HAP-1 (cell line): ENCODE measurements at regions not wholly inside any gene's neighbourhood (a gene's known extent, or its start where the extent isn't known, plus 50 kb on each side); places are given as distances from the start of the nearest gene placed in this dataset.
A peak's percentile ranks its signal among the peaks of the same experiment; 100 is the strongest.

ENCODE experiments used
- DNase-seq, 2 experiments: peaks; one replicate each; pipeline ENCODE4 v3.0.0-alpha.2; 2016 to 2020; ENCODE audit warnings: low spot score in 2 of 2
- H3K27me3 ChIP-seq: fragments of 250-450 bp; sonication (Bioruptor Pico); 2 replicates; pipeline ENCODE4 v1.5.1; 2020; ENCODE audit warnings: low read depth, mild to moderate bottlenecking, moderate library complexity
- H3K36me3 ChIP-seq: fragments of 250-450 bp; sonication (Bioruptor Pico); replicated peaks from 2 replicates; pipeline ENCODE4 v1.5.1; 2020; ENCODE audit warnings: mild to moderate bottlenecking
- H3K4me1 ChIP-seq: fragments of 250-450 bp; sonication (Bioruptor Pico); 2 replicates; pipeline ENCODE4 v1.5.1; 2020; ENCODE audit warnings: mild to moderate bottlenecking
- H3K4me3 ChIP-seq: fragments of 250-450 bp; sonication (Bioruptor Pico); 2 replicates; pipeline ENCODE4 v1.5.1; 2020; ENCODE audit warnings: mild to moderate bottlenecking, moderate library complexity
- H3K9me3 ChIP-seq: fragments of 250-450 bp; sonication (Bioruptor Pico); 2 replicates; pipeline ENCODE4 v1.5.1; 2020; ENCODE audit warnings: mild to moderate bottlenecking, moderate library complexity
- in situ Hi-C: fragments of 300-500 bp; cut with MboI; formaldehyde crosslinking; loops from 3 replicates; pipeline ENCODE4 v1.14.3; 2020; ENCODE audit warnings: low sequenced_read_pairs, inconsistent platforms, mixed read lengths

- Histone ChIP-seq H3K36me3 (no peaks in the 10 kb centered on the region; the same call in 1 of the 2 replicates), H3K27me3 (no peaks in the 10 kb centered on the region), H3K4me1 (peaks cover 21% of the 10 kb centered on the region), H3K9me3 (peaks cover 6% of the 10 kb centered on the region), H3K4me3 (no peak overlapping the region)
- in situ Hi-C loops: no loop called here
- DNase-seq: peak; percentile 50 to 57
Measured at GRCh38 chr13:40116008-40116407, 460.5 kb downstream of the COG6 start.

DNA sequence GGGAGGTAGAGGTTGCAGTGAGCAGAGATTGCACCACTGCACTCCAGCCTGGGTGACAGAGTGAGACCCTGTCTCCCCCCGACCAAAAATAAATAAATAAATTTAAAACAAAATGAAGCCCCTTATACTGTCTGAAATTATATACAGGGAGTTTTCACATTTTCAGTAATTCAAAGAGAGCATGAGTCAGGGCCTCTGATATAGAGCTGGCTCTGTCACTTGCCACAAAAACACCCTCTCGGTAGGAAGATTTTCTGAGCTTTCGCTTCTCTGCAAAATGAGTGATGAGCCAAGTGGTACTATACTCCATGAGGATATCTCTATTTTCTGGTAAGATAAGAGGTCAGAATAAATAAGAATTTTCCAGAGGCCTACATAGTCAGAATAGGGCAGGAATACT, 462.9 kb downstream of the COG6 start:
- peaks cover 44% of the 10 kb centered on the region for H3K4me1 ChIP-seq
- no peak overlapping the region for H3K4me3 ChIP-seq
- DNase-seq: no peak
- H3K9me3 ChIP-seq: peaks cover 6% of the 10 kb centered on the region
- H3K36me3 ChIP-seq: no peaks in the 10 kb centered on the region; the same call in 1 of the 2 replicates
- in situ Hi-C loops: no loop called here
- no peaks in the 10 kb centered on the region for H3K27me3 ChIP-seq

- no peaks in the 10 kb centered on the region for H3K27me3 ChIP-seq
- peaks cover 6% of the 10 kb centered on the region for H3K9me3 ChIP-seq
- no peaks in the 10 kb centered on the region; the same call in 1 of the 2 replicates for H3K36me3 ChIP-seq
- in situ Hi-C loops: no loop called here
- peaks cover 59% of the 10 kb centered on the region for H3K4me1 ChIP-seq
- no peak overlapping the region for H3K4me3 ChIP-seq
- no peak for DNase-seq
Measured at GRCh38 chr13:40119852-40120251, 464.4 kb downstream of the COG6 start.

GRCh38 chr13:40120288-40120687, 464.8 kb downstream of the COG6 start:
- in situ Hi-C loops: no loop called here
- Histone ChIP-seq H3K4me1 (peaks cover 64% of the 10 kb centered on the region), H3K36me3 (no peaks in the 10 kb centered on the region; the same call in 1 of the 2 replicates), H3K27me3 (no peaks in the 10 kb centered on the region), H3K9me3 (peaks cover 6% of the 10 kb centered on the region), H3K4me3 (no peak overlapping the region)
- peak in 1 of 2 experiments; percentile 62 for DNase-seq

DNA sequence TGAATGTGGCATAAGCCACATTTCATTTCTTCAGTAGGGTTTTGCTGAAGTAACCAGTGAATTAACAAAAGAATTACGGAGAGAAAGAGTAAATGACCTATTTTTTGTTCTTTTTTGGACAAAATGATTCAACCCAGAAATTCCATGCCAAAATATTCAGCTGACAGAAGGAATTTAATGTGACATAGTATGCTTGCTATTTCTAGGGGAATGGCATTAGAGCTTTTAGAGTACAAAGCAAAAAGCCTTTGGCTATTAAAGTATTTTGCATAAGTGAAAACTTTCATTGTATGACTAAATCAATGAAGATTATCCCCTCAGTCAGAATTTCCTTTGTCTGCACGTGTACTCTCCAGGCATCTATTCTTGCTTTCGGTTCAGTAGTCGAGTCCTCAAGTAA, 465.3 kb downstream of the COG6 start:
- Histone ChIP-seq H3K36me3 (no peaks in the 10 kb centered on the region; the same call in 1 of the 2 replicates), H3K27me3 (no peaks in the 10 kb centered on the region), H3K9me3 (peaks cover 6% of the 10 kb centered on the region), H3K4me3 (no peak overlapping the region), H3K4me1 (peaks cover 65% of the 10 kb centered on the region)
- in situ Hi-C loops: no loop called here
- DNase-seq: peak; percentile 21 to 98

DNA sequence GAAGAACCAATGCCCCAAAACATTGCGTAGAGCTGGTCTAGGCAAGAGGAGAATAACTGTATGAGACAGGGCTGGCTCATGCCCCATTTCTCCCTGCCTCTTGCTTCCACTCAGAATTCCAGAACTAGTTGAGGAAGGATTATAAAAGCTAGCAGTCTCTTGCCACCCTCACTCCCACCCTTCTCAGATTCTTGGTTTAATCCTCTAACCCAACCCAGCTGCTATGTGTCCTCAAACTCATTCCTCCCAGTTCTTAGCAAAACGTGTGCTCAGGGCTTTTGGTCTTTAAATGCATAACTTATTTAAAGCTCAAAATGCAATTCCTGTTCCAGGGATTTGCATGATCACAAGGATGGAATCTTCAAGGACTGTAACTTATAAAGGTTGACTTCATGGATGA, 466.3 kb downstream of the COG6 start:
- H3K36me3 ChIP-seq: no peaks in the 10 kb centered on the region; the same call in 1 of the 2 replicates
- H3K4me1 ChIP-seq: peaks cover 62% of the 10 kb centered on the region
- H3K4me3 ChIP-seq: no peak overlapping the region
- peaks cover 6% of the 10 kb centered on the region for H3K9me3 ChIP-seq
- H3K27me3 ChIP-seq: no peaks in the 10 kb centered on the region
- in situ Hi-C loops: no loop called here
- DNase-seq: peak in 1 of 2 experiments; percentile 8

- Histone ChIP-seq H3K4me3 (no peak overlapping the region), H3K36me3 (no peaks in the 10 kb centered on the region; the same call in 1 of the 2 replicates), H3K9me3 (peaks cover 6% of the 10 kb centered on the region), H3K4me1 (peaks cover 63% of the 10 kb centered on the region), H3K27me3 (no peaks in the 10 kb centered on the region)
- DNase-seq: peak; percentile 45 to 95
- in situ Hi-C loops: no loop called here
Measured at GRCh38 chr13:40123962-40124632, 468.6 kb downstream of the COG6 start.

- peak in 1 of 2 experiments; percentile 23 for DNase-seq
Measured at GRCh38 chr13:40124633-40125015, 469.2 kb downstream of the COG6 start.

GRCh38 chr13:40125336-40125735, 469.9 kb downstream of the COG6 start:
- in situ Hi-C loops: no loop called here
- Histone ChIP-seq H3K27me3 (no peaks in the 10 kb centered on the region), H3K36me3 (no peaks in the 10 kb centered on the region), H3K4me1 (peaks cover 57% of the 10 kb centered on the region), H3K4me3 (no peak overlapping the region), H3K9me3 (peaks cover 3% of the 10 kb centered on the region; the same call in 1 of the 2 replicates)
- peak; percentile 23 to 26 for DNase-seq

More at GRCh38 chr13:40124633-40125015, 469.2 kb downstream of the COG6 start:
- peaks cover 63% of the 10 kb centered on the region for H3K4me1 ChIP-seq
- no peaks in the 10 kb centered on the region for H3K27me3 ChIP-seq
- no peak overlapping the region for H3K4me3 ChIP-seq
- in situ Hi-C loops: no loop called here
- H3K36me3 ChIP-seq: no peaks in the 10 kb centered on the region
- peaks cover 4% of the 10 kb centered on the region for H3K9me3 ChIP-seq

- Histone ChIP-seq H3K4me3 (no peak overlapping the region), H3K36me3 (no peaks in the 10 kb centered on the region), H3K27me3 (no peaks in the 10 kb centered on the region), H3K4me1 (peaks cover 49% of the 10 kb centered on the region), H3K9me3 (peaks cover 3% of the 10 kb centered on the region)
- in situ Hi-C loops: no loop called here
- DNase-seq: no peak
Measured at GRCh38 chr13:40126306-40127085, 471.0 kb downstream of the COG6 start.

DNA sequence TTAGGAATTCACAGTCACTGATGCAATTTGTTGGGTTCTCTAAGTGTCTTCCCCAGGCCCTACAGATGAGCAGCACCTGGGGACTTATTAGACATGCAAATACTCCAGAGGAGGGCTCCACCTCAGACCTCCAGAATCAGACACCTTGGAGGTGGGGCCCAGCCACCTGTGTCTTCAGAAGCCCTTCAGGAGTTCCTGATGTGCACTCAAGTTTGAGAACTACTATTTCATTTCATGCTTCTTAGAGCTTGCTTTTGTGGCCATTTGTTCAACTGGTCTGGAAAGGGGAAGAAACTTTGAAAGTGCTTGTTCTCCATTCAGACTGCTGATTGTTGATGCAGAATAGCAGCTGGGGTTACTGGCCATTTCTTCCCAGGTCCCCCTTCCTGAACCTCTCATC, 472.0 kb downstream of the COG6 start:
- in situ Hi-C loops: no loop called here
- H3K4me1 ChIP-seq: peaks cover 39% of the 10 kb centered on the region
- H3K9me3 ChIP-seq: peaks cover 3% of the 10 kb centered on the region
- H3K36me3 ChIP-seq: no peaks in the 10 kb centered on the region
- DNase-seq: no peak
- no peak overlapping the region for H3K4me3 ChIP-seq
- H3K27me3 ChIP-seq: no peaks in the 10 kb centered on the region

DNA sequence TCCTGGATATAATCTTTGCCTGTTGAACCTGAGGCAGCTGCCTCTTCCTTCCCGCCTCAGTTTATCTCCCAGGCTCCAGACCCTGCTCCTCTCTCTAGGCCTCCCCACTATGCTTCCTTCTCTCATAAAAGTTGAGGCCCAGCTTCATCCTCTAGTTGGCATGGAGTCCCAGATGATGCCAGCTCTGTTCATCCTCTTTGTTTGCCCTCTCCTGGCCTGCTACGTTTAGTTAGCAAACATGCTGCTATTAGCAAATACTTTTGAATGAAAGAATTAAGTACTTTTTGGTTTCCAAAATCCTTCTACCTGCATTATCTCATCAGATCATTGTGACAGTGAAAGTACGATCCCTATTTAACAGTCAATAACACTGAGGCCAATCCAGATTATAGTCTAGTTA, 472.5 kb downstream of the COG6 start:
- DNase-seq: no peak
- Histone ChIP-seq H3K9me3 (peaks cover 3% of the 10 kb centered on the region), H3K4me3 (no peak overlapping the region), H3K36me3 (no peaks in the 10 kb centered on the region), H3K27me3 (no peaks in the 10 kb centered on the region), H3K4me1 (peaks cover 35% of the 10 kb centered on the region)
- in situ Hi-C loops: no loop called here

- Histone ChIP-seq H3K36me3 (no peaks in the 10 kb centered on the region), H3K27me3 (no peaks in the 10 kb centered on the region), H3K9me3 (peaks cover 3% of the 10 kb centered on the region), H3K4me1 (peaks cover 19% of the 10 kb centered on the region), H3K4me3 (no peak overlapping the region)
- in situ Hi-C loops: no loop called here
- DNase-seq: no peak
Measured at GRCh38 chr13:40129467-40129866, 474.0 kb downstream of the COG6 start.
